ENCODE measurements at regions not wholly inside any gene's neighbourhood (a gene's known extent, or its start where the extent isn't known, plus 50 kb on each side); places are given as distances from the start of the nearest gene placed in this dataset.
"Not testable (repeated sequence)": the region's sequence is repeated elsewhere in the genome, so short reads cannot be mapped to it uniquely, and the experiment has no call there.

DNA sequence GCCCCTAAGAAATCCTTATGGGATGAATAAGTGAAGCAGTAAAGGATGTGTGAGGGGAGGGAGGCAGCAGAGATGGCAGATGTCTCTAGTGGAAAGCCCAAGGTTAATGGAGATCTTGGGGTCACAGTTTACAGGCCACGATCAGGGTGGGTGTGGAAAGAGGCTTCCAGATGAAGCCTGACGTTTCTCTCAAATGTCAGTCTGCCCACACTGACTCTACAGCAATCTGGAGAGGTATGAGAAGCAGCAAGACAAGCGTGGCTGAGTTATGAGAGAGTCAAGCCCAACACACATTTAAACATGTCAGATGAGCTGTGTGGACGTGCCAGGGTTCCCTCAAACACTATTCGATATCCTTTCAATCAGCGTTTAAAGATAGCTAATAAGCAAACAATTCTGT lies 308.2 kb downstream of the BCL2L11 start:
- TF ChIP-seq, protein P1, sequence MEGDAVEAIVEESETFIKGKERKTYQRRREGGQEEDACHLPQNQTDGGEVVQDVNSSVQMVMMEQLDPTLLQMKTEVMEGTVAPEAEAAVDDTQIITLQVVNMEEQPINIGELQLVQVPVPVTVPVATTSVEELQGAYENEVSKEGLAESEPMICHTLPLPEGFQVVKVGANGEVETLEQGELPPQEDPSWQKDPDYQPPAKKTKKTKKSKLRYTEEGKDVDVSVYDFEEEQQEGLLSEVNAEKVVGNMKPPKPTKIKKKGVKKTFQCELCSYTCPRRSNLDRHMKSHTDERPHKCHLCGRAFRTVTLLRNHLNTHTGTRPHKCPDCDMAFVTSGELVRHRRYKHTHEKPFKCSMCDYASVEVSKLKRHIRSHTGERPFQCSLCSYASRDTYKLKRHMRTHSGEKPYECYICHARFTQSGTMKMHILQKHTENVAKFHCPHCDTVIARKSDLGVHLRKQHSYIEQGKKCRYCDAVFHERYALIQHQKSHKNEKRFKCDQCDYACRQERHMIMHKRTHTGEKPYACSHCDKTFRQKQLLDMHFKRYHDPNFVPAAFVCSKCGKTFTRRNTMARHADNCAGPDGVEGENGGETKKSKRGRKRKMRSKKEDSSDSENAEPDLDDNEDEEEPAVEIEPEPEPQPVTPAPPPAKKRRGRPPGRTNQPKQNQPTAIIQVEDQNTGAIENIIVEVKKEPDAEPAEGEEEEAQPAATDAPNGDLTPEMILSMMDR (IDR thresholded peaks at IDR 0.05; ENCODE audit: control extremely low read depth in 1 of 3, insufficient read depth in 1 of 3, low read depth in 1 of 3, low read length in 3 of 3), result not testable (repeated sequence)
- TF ChIP-seq, protein P2, sequence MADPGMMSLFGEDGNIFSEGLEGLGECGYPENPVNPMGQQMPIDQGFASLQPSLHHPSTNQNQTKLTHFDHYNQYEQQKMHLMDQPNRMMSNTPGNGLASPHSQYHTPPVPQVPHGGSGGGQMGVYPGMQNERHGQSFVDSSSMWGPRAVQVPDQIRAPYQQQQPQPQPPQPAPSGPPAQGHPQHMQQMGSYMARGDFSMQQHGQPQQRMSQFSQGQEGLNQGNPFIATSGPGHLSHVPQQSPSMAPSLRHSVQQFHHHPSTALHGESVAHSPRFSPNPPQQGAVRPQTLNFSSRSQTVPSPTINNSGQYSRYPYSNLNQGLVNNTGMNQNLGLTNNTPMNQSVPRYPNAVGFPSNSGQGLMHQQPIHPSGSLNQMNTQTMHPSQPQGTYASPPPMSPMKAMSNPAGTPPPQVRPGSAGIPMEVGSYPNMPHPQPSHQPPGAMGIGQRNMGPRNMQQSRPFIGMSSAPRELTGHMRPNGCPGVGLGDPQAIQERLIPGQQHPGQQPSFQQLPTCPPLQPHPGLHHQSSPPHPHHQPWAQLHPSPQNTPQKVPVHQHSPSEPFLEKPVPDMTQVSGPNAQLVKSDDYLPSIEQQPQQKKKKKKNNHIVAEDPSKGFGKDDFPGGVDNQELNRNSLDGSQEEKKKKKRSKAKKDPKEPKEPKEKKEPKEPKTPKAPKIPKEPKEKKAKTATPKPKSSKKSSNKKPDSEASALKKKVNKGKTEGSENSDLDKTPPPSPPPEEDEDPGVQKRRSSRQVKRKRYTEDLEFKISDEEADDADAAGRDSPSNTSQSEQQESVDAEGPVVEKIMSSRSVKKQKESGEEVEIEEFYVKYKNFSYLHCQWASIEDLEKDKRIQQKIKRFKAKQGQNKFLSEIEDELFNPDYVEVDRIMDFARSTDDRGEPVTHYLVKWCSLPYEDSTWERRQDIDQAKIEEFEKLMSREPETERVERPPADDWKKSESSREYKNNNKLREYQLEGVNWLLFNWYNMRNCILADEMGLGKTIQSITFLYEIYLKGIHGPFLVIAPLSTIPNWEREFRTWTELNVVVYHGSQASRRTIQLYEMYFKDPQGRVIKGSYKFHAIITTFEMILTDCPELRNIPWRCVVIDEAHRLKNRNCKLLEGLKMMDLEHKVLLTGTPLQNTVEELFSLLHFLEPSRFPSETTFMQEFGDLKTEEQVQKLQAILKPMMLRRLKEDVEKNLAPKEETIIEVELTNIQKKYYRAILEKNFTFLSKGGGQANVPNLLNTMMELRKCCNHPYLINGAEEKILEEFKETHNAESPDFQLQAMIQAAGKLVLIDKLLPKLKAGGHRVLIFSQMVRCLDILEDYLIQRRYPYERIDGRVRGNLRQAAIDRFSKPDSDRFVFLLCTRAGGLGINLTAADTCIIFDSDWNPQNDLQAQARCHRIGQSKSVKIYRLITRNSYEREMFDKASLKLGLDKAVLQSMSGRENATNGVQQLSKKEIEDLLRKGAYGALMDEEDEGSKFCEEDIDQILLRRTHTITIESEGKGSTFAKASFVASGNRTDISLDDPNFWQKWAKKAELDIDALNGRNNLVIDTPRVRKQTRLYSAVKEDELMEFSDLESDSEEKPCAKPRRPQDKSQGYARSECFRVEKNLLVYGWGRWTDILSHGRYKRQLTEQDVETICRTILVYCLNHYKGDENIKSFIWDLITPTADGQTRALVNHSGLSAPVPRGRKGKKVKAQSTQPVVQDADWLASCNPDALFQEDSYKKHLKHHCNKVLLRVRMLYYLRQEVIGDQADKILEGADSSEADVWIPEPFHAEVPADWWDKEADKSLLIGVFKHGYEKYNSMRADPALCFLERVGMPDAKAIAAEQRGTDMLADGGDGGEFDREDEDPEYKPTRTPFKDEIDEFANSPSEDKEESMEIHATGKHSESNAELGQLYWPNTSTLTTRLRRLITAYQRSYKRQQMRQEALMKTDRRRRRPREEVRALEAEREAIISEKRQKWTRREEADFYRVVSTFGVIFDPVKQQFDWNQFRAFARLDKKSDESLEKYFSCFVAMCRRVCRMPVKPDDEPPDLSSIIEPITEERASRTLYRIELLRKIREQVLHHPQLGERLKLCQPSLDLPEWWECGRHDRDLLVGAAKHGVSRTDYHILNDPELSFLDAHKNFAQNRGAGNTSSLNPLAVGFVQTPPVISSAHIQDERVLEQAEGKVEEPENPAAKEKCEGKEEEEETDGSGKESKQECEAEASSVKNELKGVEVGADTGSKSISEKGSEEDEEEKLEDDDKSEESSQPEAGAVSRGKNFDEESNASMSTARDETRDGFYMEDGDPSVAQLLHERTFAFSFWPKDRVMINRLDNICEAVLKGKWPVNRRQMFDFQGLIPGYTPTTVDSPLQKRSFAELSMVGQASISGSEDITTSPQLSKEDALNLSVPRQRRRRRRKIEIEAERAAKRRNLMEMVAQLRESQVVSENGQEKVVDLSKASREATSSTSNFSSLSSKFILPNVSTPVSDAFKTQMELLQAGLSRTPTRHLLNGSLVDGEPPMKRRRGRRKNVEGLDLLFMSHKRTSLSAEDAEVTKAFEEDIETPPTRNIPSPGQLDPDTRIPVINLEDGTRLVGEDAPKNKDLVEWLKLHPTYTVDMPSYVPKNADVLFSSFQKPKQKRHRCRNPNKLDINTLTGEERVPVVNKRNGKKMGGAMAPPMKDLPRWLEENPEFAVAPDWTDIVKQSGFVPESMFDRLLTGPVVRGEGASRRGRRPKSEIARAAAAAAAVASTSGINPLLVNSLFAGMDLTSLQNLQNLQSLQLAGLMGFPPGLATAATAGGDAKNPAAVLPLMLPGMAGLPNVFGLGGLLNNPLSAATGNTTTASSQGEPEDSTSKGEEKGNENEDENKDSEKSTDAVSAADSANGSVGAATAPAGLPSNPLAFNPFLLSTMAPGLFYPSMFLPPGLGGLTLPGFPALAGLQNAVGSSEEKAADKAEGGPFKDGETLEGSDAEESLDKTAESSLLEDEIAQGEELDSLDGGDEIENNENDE (IDR thresholded peaks at IDR 0.05; ENCODE audit: insufficient replicate concordance, low read length), result not testable (repeated sequence)
- not testable (repeated sequence) for TF ChIP-seq CREB1 (IDR thresholded peaks at IDR 0.05); EP300 (IDR thresholded peaks at IDR 0.05; ENCODE audit: borderline replicate concordance in 1 of 2, low read depth in 2 of 2, low read length in 2 of 2); CHD2 (IDR thresholded peaks at IDR 0.05; ENCODE audit: low read length); CHD1 (IDR thresholded peaks at IDR 0.05; ENCODE audit: low read depth, low read length); GTF2F1 (IDR thresholded peaks at IDR 0.05; ENCODE audit: borderline replicate concordance, low read depth, low read length)

All from H1 (cell line).